ENCODE measurements at regions not wholly inside any gene's neighbourhood (a gene's known extent, or its start where the extent isn't known, plus 50 kb on each side); places are given as distances from the start of the nearest gene placed in this dataset.
A peak's percentile ranks its signal among the peaks of the same experiment; 100 is the strongest.

- TF ChIP-seq, protein P1, sequence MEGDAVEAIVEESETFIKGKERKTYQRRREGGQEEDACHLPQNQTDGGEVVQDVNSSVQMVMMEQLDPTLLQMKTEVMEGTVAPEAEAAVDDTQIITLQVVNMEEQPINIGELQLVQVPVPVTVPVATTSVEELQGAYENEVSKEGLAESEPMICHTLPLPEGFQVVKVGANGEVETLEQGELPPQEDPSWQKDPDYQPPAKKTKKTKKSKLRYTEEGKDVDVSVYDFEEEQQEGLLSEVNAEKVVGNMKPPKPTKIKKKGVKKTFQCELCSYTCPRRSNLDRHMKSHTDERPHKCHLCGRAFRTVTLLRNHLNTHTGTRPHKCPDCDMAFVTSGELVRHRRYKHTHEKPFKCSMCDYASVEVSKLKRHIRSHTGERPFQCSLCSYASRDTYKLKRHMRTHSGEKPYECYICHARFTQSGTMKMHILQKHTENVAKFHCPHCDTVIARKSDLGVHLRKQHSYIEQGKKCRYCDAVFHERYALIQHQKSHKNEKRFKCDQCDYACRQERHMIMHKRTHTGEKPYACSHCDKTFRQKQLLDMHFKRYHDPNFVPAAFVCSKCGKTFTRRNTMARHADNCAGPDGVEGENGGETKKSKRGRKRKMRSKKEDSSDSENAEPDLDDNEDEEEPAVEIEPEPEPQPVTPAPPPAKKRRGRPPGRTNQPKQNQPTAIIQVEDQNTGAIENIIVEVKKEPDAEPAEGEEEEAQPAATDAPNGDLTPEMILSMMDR (conservative IDR thresholded peaks at IDR 0.05 in 1 of 2, IDR thresholded peaks at IDR 0.05 in 1 of 2; ENCODE audit: extremely low read depth in 1 of 2, insufficient read depth in 1 of 2, low read depth in 1 of 2, low read length in 2 of 2) = peak; percentile 4 to 25
- no peak for TF ChIP-seq EZH2 (IDR thresholded peaks at IDR 0.05; ENCODE audit: borderline replicate concordance, low read length)
Observed at GRCh38 chr15:47496343-47497185, 220.7 kb upstream of the SEMA6D start.
